ENCODE measurements at regions not wholly inside any gene's neighbourhood (a gene's known extent, or its start where the extent isn't known, plus 50 kb on each side); places are given as distances from the start of the nearest gene placed in this dataset.

DNA sequence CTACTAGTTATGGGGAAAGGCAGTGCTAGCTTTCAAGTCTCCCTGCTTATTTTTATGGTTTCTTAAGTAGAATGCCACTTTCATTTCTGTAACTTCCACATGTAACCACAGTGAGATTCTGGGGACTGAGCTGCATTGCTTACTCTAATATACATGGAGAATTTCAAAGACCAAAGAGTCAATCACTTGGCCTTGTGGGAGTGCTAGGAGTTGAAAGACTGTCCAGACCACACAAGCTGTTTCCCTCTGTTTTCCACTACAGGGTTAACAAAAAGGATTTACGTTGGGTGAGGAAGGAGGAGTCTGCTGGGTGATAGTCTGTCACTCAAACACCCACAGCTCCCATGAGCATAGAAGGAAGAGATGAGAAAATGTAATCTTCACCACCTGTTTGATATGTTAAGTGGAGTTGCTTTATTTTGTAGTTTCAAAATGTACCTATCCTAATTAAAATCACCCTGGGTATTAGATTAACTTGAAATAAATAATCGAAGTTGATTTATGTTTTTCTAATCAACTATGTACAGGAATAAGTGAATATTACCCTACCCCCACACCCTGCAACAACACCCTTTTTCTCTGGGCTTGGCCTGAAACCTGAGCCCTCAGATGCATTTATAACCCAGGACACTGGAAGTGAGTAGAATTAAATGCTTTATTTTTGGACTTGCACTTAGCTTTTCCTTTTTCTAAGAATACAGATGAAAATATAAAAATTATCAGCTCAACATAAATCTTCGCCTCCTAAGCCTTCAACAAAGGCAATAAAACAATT, 225.8 kb upstream of the SLC10A2 start:
- TF ChIP-seq POLR2A (IDR thresholded peaks at IDR 0.05) = no peak
- TF ChIP-seq CTCF (IDR thresholded peaks at IDR 0.05) = no peak

Measured in right lobe of liver (tissue), 4 donors.